HFFc6 (cell line): ENCODE measurements at regions not wholly inside any gene's neighbourhood (a gene's known extent, or its start where the extent isn't known, plus 50 kb on each side); places are given as distances from the start of the nearest gene placed in this dataset.
"Not testable (repeated sequence)": the region's sequence is repeated elsewhere in the genome, so short reads cannot be mapped to it uniquely, and the experiment has no call there.

Experiments used
- DNase-seq: peaks from one replicate; pipeline ENCODE4 v3.0.0-alpha.2; 2018
- H3K27ac Mint-ChIP-seq: 2 replicates; pipeline ENCODE4 v1.8.0; 2020; ENCODE audit warnings: mild to moderate bottlenecking, mixed read lengths
- H3K27me3 Mint-ChIP-seq: 2 replicates; pipeline ENCODE4 v1.8.0; 2021; ENCODE audit warnings: mild to moderate bottlenecking, moderate library complexity, mixed read lengths; ENCODE audit not compliant: insufficient read depth
- H3K36me3 Mint-ChIP-seq: 2 replicates; pipeline ENCODE4 v1.8.0; 2021; ENCODE audit warnings: low read depth, mixed read lengths
- H3K4me1 Mint-ChIP-seq: 2 replicates; pipeline ENCODE4 v1.8.0; 2020; ENCODE audit warnings: low read depth, mixed read lengths
- H3K4me3 Mint-ChIP-seq: 2 replicates; pipeline ENCODE4 v1.8.0; 2020; ENCODE audit warnings: mild to moderate bottlenecking, moderate library complexity, mixed read lengths
- H3K9me3 Mint-ChIP-seq: 2 replicates; pipeline ENCODE4 v1.8.0; 2020; ENCODE audit warnings: mild to moderate bottlenecking, mixed read lengths
- CTCF ChIP-seq: fragments of 200-600 bp; sonication (generic); IDR thresholded peaks from 2 replicates; pipeline ENCODE4 v1.5.0; 2021; ENCODE audit warnings: antibody characterized with exemption, mild to moderate bottlenecking

- peaks cover 49% of the 10 kb centered on the region for H3K4me1 Mint-ChIP-seq
Measured at GRCh38 chr6:101090281-101090680, 209.2 kb upstream of the ASCC3 start.

GRCh38 chr6:101098605-101099004 lies 217.5 kb upstream of the ASCC3 start:
- not testable (repeated sequence) for H3K4me1 Mint-ChIP-seq, H3K27ac Mint-ChIP-seq, H3K9me3 Mint-ChIP-seq, H3K27me3 Mint-ChIP-seq, DNase-seq, H3K4me3 Mint-ChIP-seq, H3K36me3 Mint-ChIP-seq

More at GRCh38 chr6:101090281-101090680, 209.2 kb upstream of the ASCC3 start:
- no peak for TF ChIP-seq CTCF
- 0 out of 2 replicates have a peak overlapping the region, but pooled peaks have one; percentile 16 for H3K4me3 Mint-ChIP-seq
- H3K36me3 Mint-ChIP-seq = peaks cover 18% of the 10 kb centered on the region
- no peak for DNase-seq
- H3K27ac Mint-ChIP-seq = peak overlapping the region; percentile 82; the same call in 1 of the 2 replicates
- no peaks in the 10 kb centered on the region; the same call in 1 of the 2 replicates for H3K27me3 Mint-ChIP-seq
- peaks cover 16% of the 10 kb centered on the region for H3K9me3 Mint-ChIP-seq

- Mint-ChIP-seq H3K36me3 (peaks cover 5% of the 10 kb centered on the region; the same call in 1 of the 2 replicates), H3K9me3 (no peaks in the 10 kb centered on the region), H3K4me1 (peaks cover under 1% of the 10 kb centered on the region), H3K27me3 (no peaks in the 10 kb centered on the region; the same call in 1 of the 2 replicates), H3K27ac (no peak overlapping the region), H3K4me3 (no peak overlapping the region)
- TF ChIP-seq CTCF = no peak
- DNase-seq = no peak
Measured at GRCh38 chr6:101102702-101103101, 221.6 kb upstream of the ASCC3 start.

- no peak for TF ChIP-seq CTCF
- no peak overlapping the region for H3K4me3 Mint-ChIP-seq
- no peaks in the 10 kb centered on the region for H3K9me3 Mint-ChIP-seq
Measured at GRCh38 chr6:101108286-101108685, 227.2 kb upstream of the ASCC3 start.

GRCh38 chr6:101110814-101111213 lies 229.7 kb upstream of the ASCC3 start:
- Mint-ChIP-seq H3K9me3 (no peaks in the 10 kb centered on the region), H3K4me3 (no peak overlapping the region), H3K27me3 (no peaks in the 10 kb centered on the region), H3K4me1 (peaks cover 15% of the 10 kb centered on the region), H3K36me3 (no peaks in the 10 kb centered on the region), H3K27ac (no peak overlapping the region)
- DNase-seq = no peak
- TF ChIP-seq CTCF = no peak

More at GRCh38 chr6:101108286-101108685, 227.2 kb upstream of the ASCC3 start:
- H3K27ac Mint-ChIP-seq = no peak overlapping the region
- H3K36me3 Mint-ChIP-seq = no peaks in the 10 kb centered on the region
- H3K4me1 Mint-ChIP-seq = peaks cover 15% of the 10 kb centered on the region
- no peak for DNase-seq
- no peaks in the 10 kb centered on the region for H3K27me3 Mint-ChIP-seq

- no peak overlapping the region for H3K27ac Mint-ChIP-seq
- TF ChIP-seq CTCF = no peak
- H3K36me3 Mint-ChIP-seq = no peaks in the 10 kb centered on the region
- no peak for DNase-seq
- H3K4me3 Mint-ChIP-seq = no peak overlapping the region
- no peaks in the 10 kb centered on the region for H3K9me3 Mint-ChIP-seq
- peaks cover 13% of the 10 kb centered on the region for H3K4me1 Mint-ChIP-seq
- no peaks in the 10 kb centered on the region for H3K27me3 Mint-ChIP-seq
Measured at GRCh38 chr6:101113468-101114260, 232.5 kb upstream of the ASCC3 start.
